GM11168 (cell line): ENCODE measurements at regions not wholly inside any gene's neighbourhood (a gene's known extent, or its start where the extent isn't known, plus 50 kb on each side); places are given as distances from the start of the nearest gene placed in this dataset.
"Not testable (repeated sequence)": the region's sequence is repeated elsewhere in the genome, so short reads cannot be mapped to it uniquely, and the experiment has no call there.

ENCODE experiments used
- in situ Hi-C: fragments of 300-500 bp; cut with MboI; formaldehyde crosslinking; loops from one replicate; pipeline ENCODE4 v1.12.0; 2022; ENCODE audit warnings: low sequenced_read_pairs; ENCODE audit not compliant: unreplicated experiment

DNA sequence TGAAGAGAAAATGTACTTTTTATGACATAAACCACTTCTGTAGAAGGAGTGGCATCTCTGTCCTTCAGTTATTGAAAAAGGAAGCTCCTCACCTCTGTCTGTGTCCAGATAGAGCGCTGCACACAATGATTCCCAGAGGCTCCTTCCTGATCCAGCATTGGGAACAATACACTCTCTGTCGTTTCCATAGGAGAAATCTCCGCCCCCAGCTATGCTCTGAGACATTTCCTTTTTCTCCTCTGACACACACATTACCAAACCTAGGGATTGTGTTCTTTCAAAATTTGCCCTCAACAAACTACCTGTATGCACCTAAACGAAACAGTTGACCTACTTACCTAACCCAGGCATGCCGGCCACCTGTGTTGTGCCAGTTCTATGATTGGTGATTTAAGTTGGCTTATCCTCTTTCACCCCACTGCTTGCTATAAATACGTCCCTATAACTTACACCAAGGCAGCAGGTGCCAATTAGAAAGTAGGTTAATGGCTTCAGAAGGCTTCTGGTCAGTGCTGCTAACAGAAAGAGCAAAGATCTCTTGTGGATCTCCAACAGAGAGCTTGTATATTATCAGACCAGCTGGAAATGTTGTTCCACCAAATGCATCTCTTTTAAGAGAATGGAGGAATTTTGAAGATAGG is 140.1 kb upstream of the JCAD start:
- in situ Hi-C loops, result no loop called here

DNA sequence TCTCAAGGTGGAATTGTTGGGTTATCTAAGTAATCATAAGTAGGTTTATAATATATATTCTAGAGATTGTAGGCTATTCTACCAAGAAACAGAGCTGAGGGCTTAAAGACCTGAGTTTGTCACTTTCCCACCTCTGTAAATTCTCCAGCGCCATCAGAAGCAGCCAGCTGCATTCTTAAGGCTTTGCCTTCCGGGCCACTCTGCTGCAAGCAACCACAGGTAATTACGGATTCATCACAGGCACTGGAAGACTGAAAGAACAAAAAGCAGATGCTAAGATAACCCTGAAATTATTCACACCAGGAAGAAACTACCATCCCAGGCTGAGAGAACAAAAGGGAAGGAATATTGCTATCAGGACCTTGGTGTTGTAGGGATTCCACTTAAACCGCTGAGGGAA is 137.8 kb upstream of the JCAD start:
- in situ Hi-C loops, result no loop called here

DNA sequence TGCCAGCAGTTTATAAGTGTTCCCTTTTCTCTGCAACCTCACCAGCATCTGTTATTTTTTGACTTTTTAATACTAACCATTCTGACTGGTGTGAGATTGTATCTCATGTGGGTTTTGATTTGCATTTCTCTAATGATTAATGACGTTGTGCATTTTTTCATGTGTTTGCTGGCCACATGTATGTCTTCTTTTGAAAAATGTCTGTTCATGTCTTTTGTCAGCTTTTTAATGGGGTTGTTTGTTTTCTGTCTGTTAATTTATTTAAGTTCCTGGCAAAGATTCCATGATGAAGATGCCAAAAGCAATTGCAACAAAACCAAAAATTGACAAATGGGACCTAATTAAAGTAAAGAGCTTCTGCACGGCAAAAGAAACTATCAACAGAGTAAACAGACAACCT is 137.2 kb upstream of the JCAD start:
- in situ Hi-C loops, result not testable (repeated sequence)

DNA sequence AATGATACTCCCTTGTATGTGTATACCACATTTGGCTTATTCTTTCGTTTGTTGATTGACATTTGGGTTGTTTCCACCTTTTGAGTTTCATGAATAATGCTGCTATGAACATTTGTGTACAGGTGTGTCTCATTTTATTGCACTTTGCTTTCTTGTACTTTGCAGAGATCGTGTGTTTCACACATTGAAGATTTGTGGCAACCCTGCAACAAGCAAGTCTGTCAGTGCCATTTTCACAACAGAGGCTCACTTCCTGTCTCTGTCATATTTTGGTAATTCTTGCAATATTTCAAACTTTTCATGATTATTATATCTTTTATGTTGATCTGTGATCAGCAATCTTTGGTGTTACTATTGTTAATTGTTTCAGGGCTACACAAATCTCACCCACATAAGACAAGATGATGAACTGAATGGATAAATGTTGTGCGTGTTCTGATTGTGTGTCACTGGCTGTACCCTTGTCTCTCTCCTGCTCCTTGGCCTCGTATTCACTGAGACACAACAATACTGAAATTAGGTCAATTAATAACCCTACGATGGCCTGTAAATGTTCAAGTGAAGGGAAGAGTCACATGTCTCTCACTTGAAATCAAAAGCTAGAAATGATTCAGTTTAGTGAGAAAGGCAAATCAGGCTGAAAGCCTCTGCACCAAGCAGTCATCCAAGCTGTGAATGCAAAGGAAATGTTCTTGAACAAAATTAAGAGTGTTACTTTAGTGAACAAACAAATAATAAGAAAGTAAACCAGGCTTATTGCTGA is 133.6 kb upstream of the JCAD start:
- in situ Hi-C loops, result no loop called here

GRCh38 chr10:30190577-30191552 is 131.5 kb upstream of the JCAD start:
- in situ Hi-C loops, result no loop called here

GRCh38 chr10:30189238-30189580 is 129.8 kb upstream of the JCAD start:
- in situ Hi-C loops, result no loop called here

DNA sequence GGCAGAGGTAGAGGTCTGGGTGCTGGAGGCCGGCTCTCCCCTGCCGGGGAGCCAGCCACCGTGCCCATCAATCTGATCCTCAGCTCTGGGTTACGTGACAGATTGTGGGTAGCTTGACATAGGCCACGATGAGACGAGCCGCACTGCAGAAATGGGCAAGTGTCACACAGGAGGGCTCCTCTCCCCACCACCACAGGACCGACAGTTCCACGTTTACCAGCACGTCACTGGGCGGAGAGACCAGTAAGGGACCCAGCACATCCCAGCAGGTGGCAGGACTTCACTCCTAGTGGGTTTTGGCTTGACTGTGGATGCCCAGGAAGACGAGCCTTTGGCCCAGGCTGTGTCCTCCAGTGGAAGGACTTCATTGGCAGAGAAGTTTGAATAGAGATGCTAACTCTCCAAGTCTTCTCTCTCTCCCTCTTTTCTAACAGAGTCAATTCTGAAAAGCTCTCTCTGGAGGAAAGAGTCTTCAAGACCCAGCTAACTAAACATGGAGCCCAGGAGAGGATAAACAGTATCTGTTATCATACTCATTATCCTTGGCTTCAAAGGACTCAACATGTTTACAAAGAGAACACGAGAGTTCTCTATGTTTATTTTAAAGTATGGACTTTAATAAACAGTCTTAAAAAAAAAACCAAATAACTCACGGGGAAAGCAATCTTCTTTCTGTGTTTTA is 129.3 kb upstream of the JCAD start:
- in situ Hi-C loops, result no loop called here

DNA sequence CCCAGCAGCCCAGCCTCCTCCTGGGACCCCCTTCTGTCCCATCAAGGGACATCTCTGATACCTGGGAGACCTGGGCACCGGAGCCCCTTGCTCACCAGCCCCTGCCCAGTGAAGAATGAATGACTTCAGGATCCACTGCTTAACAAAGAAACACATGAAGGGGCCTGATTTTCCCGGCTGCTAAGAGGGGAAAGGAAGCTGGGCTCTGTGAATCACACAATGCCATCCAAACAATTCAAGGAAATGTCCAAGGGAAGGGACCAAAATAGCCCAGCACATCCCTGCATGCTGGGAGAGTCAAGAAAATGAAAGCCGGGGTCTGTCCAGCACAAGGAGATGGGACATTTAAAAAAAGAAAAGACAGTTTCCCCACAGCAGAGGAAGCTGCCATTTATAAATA is 128.7 kb upstream of the JCAD start:
- in situ Hi-C loops, result no loop called here

DNA sequence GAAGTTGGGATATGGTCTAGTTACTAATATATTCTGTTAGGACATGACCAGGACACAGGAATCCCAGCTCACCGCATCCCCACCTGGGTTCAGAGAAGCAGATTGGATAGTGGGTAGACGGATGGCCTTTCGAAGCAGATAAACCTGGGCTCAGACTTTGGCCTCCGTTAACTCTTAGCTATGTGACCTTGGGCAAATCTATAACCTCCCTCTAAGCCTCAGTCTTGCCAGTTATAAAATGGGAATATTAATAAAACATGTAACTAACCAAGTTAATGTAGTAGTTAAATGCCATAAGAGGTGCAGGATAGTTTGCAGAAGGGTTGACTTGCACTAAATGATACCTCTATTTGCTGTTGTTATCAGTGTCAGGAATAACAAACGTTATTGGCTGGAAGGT is 127.6 kb upstream of the JCAD start:
- in situ Hi-C loops, result no loop called here

DNA sequence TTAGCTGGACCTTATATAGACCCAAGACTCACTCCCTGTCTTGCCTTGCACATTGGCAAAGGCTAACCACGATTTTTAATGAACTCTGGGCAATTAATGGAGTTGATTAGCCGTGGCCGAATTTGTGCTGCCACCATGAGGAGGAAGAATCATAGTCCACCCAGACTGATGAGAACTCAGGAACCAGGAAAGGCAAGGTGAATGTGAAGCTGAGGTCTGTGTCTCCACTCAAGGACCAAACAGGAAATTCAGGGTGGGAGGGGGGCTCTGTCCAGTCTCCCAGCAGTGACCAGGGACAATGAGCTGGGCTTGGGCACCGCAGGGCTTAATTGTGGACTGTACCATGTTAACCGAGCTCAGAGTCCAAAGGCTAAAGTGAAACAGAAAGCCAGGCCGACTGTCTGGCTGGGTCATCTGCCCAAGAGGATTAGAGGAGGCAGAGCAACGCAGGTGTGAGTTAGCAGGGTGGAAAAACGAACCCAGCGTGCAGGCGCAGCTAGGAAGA is 127.0 kb upstream of the JCAD start:
- in situ Hi-C loops, result no loop called here

- in situ Hi-C loops, result no loop called here
Observed at GRCh38 chr10:30185916-30186315, 126.5 kb upstream of the JCAD start.

DNA sequence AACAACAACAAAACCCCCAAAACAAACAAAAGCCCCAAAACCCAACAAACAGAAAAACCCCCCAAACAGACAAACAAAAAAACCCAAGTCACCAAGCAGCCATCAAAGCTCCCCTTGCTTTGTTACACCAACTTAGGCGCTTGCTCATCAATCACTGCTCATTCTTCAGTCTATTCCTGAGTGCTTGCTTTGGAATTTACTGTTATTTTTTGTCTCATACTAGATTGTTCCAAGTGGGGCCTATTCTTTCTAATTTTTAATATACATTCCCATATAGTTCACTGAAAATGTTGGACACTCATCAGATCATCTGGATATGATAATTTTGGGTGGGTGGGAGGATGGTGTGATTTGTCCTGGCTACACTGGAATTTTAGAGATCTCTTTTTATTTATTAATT is 126.0 kb upstream of the JCAD start:
- in situ Hi-C loops, result no loop called here

DNA sequence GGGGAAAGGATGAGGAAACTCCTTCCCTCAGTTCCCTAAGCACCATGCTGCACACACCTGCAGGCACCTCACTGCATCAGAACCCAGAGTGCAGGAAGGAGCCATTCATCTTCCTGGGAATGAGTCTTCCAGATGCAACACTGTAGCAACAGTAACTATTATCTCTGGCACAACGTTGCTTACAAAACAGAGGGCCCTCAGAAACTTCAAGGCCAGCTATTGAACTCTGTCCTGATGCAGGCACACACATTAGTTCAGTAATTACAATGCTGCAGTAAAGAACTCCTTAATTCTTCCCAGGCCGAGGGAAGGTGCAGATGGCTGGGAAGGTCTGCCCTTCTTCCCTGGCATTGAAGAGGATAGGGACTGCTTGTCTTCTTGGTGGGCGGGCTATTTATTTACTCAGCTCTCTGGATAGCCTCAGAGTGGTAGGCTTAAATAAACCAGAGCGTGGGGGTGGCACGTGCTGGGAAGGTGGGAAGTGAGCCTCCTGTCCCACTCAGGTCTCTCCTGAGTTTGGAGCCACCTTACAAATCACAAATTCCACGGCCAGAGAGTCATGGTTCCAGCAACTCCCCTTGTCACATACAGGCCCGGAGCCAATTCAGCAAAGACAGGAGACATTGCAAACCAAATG is 125.1 kb upstream of the JCAD start:
- in situ Hi-C loops, result no loop called here

DNA sequence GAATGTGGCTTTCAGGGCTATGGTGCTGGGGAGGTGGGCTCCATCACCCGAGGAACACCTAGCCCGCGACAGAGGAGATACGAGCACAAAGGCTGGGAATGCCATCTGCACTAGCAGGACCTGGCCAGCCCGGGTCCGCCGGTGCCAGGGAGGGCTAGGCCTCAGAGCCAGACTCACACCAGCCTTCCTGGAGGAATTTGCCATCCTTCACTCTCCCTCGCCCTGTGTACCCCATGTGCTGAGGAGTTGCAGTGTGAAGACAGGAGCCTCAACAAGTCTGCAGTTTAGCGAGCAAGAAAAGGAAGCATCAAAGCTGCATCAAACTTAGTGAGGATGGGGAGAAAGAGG is 123.6 kb upstream of the JCAD start:
- in situ Hi-C loops, result no loop called here

DNA sequence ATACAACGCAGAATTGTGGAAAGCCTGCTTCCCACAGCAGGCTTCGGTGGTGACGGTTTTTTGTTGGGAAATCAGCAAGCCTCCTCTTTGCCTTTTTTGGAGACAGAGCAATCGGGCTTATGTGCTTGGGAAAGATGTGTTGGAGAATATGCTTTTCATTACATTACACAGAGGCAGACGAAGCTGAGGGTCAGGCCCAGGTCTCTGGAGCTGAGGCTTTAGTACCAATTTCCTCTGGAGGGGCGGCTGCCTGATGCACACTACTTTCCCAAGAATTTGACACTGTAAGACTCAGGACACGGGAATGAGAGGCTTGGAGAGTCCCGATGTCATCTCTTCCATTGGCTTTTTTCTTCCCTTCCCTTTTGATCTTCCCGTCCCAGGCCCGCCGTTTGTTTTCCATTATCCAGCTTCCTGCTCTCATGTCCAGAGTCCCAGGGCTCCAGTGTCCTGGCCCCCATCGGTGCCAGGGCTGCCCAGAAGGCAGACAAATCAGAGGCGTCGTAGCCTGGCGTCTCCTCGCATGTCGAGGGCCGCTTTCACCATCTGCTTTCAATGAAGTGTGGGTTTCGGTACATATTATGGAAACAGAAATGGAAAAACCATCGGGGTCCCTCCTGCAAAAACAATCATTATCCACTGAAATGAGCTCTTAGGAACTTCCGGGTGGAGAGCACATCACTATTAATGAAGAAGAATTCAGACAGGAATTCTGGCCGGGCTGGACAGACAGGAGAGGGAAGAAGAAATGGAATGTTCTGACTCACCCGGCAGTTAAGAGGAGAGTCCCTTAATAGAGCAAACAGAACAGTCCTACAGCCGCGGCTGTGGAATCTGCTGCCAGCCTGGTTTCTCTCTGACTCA is 123.0 kb upstream of the JCAD start:
- in situ Hi-C loops, result no loop called here

DNA sequence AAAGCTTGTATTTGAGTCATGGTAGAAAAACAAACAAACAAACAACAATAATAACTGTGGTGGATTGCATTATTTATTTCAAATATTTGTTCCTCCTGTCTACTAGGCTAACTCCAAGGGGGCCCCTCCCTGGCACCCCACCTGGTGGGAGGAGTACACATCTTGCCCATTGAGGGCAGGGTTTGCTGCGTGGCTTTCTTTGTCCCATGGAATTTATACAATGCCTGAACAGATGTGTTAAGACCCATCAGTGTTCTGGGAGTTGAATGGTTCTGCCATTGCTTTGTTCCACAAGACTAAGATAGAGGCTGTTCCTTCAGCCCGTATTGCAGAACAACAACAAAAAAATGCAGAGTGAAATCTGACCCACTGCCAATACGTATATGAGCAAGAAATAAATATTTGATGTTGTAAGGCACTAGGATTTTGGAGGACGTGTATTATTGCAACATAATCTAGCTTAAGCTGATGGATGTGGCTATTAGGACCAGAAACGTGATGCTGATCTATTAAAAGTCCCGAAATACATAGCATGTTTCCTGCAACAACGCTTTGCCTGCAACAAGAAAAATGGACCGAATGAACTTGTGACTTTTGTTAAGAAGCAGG is 119.1 kb upstream of the JCAD start:
- in situ Hi-C loops, result no loop called here

- in situ Hi-C loops, result no loop called here
Observed at GRCh38 chr10:30176776-30177533, 117.6 kb upstream of the JCAD start.

DNA sequence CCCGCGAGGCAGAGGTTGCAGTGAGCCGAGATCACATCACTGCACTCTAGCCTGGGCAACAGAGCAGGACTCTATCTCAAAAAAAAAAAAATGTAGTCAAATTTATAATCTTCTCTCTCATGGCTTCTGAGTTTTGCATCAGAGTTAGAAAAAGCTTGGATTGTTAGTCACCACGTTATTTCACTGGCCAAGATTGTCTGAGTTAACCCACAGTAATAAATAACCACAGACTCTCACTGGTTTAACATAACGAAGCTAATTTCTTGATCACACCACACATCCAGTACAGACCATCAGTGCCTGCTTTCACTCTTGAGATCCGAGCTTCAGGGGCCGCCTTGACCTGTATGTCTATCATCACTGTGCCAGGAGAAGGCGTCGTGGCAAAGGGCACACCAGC is 116.8 kb upstream of the JCAD start:
- in situ Hi-C loops, result no loop called here
